ENCODE measurements at regions not wholly inside any gene's neighbourhood (a gene's known extent, or its start where the extent isn't known, plus 50 kb on each side); places are given as distances from the start of the nearest gene placed in this dataset.
"Not testable (repeated sequence)": the region's sequence is repeated elsewhere in the genome, so short reads cannot be mapped to it uniquely, and the experiment has no call there.

DNA sequence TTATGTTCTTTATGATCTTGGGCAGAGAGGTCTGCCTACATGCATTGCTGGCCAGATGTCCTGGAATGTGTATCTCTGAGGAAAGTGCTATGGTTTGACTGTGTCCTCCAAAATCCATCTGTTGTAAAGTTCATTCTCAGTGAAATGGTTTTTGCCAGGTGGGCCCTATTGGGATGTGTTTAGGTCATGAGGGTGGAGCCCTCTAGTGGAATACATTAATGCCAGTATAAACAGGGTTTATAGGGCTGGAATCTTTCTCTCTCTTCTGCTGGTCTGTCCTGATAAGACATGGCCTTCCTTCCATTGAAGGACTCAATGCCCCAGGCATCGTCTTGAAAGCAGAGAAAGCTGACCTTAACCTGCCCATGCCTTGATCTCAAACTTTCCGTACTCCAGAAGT is 258.5 kb downstream of the RPIA start:
- Histone ChIP-seq H3K9me3 (no peaks in the 10 kb centered on the region), H3K27me3 (no peaks in the 10 kb centered on the region), H3K4me3 (no peak overlapping the region), H3K36me3 (no peaks in the 10 kb centered on the region), H3K4me1 (no peaks in the 10 kb centered on the region), H3K27ac (no peak overlapping the region)
- DNase-seq (ENCODE audit: low spot score in 2 of 2), result no peak
- TF ChIP-seq, protein P1, sequence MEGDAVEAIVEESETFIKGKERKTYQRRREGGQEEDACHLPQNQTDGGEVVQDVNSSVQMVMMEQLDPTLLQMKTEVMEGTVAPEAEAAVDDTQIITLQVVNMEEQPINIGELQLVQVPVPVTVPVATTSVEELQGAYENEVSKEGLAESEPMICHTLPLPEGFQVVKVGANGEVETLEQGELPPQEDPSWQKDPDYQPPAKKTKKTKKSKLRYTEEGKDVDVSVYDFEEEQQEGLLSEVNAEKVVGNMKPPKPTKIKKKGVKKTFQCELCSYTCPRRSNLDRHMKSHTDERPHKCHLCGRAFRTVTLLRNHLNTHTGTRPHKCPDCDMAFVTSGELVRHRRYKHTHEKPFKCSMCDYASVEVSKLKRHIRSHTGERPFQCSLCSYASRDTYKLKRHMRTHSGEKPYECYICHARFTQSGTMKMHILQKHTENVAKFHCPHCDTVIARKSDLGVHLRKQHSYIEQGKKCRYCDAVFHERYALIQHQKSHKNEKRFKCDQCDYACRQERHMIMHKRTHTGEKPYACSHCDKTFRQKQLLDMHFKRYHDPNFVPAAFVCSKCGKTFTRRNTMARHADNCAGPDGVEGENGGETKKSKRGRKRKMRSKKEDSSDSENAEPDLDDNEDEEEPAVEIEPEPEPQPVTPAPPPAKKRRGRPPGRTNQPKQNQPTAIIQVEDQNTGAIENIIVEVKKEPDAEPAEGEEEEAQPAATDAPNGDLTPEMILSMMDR (IDR thresholded peaks at IDR 0.05), result no peak
- intact Hi-C loops (cut with DNase I), result no loop called here

DNA sequence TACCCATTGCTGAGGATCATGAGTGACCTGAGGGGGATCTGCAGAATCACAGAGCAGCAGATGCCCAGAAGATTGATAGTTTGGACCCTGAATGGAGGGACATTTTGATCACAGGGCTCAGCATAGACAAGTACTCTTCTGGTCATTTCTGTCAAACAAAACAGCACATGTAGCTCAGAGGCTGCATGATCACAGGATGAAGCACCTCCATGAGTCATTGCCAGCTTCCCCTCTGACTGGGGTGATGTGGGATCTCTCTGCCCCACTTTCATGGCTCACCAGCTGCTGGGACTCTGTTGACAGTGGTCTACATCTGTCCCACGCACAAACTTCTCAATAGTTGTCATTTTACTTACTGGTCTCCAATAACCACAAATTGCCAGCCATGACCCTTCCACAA is 264.1 kb downstream of the RPIA start:
- TF ChIP-seq, protein P1 (IDR thresholded peaks at IDR 0.05), result no peak
- H3K4me3 ChIP-seq, result no peak overlapping the region
- intact Hi-C loops (cut with DNase I), result no loop called here
- no peaks in the 10 kb centered on the region for H3K36me3 ChIP-seq
- H3K9me3 ChIP-seq, result no peaks in the 10 kb centered on the region
- no peaks in the 10 kb centered on the region for H3K4me1 ChIP-seq
- H3K27ac ChIP-seq, result no peak overlapping the region
- no peaks in the 10 kb centered on the region for H3K27me3 ChIP-seq
- DNase-seq (ENCODE audit: low spot score in 2 of 2), result no peak

DNA sequence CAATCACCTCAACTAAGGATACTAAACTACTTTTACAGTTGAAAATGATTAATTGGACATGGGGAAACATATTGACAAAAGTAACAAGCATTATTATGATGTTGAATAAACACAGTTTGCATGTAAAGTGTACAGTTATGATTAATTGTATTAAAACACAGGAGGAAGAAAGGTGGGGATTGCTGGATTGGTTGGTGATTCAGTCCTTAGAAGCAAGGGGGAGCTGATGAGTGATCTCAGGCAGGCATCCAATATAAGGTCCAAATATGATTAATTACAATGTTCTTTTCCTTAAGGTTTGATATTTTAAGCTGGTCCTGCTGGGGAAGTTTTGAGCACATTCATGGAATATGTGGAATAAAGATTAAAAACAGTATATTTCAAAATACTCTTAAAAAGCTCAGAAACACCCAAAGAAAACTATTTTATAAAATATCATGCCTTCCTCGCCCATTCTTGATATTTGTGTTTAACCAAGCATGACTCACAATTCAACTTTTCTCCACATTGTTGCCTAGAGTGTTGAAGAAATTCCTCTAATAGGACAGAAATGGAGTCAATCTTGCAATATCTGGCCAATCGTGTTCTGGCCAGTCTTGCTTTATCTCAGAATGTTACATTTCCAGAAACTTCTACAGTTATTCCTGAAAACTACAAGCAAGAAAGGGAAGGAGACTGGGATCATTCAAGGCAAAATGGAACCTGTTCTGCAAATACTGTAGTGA is 268.2 kb downstream of the RPIA start:
- Histone ChIP-seq H3K4me3 (no peak overlapping the region), H3K27ac (no peak overlapping the region), H3K27me3 (no peaks in the 10 kb centered on the region), H3K36me3 (no peaks in the 10 kb centered on the region), H3K4me1 (no peaks in the 10 kb centered on the region), H3K9me3 (no peaks in the 10 kb centered on the region)
- TF ChIP-seq, protein P1 (IDR thresholded peaks at IDR 0.05), result no peak
- no peak for DNase-seq (ENCODE audit: low spot score in 2 of 2)
- intact Hi-C loops (cut with DNase I), result no loop called here

DNA sequence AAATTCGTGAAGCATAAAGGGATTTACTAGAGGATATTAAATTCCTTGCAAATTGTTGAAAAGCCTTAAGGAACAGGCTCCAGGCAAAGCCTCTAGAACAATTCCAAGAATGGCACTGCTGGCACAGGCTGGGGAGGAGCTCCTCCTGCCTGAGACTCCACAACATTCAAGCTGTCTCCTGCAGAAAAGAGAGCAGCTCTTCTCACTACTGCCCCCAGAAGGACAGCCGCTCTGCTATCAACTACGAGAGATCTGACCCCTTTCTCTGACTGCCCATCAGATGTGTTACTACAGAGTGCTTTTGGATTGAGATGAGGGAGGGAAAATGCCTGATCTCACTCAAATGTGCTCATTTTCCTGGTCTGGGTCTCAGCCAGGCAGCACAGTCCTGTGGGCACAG is 269.9 kb downstream of the RPIA start:
- H3K4me3 ChIP-seq; intact Hi-C loops (cut with DNase I); H3K9me3 ChIP-seq; DNase-seq (ENCODE audit: low spot score in 2 of 2); H3K36me3 ChIP-seq; H3K27ac ChIP-seq; H3K4me1 ChIP-seq; H3K27me3 ChIP-seq: not testable (repeated sequence)

DNA sequence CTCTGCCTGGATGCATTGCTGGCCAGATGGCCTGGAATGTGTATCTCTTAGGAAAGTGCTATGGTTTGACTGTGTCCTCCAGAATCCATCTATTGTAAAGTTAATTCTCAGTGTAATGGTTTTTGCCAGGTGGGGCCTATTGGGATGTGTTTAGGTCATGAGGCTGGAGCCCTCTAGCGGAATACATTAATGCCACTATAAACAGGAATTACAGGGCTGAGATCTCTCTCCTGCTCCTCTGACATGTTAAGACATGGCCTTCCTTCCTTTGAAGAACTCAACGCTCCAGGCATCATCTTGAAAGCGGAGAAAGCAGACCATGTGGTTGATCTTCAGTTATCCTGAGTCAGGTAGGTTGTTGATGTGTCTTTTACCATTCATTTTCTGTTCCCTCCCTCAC is 276.4 kb downstream of the RPIA start:
- no peaks in the 10 kb centered on the region for H3K9me3 ChIP-seq
- H3K27me3 ChIP-seq, result no peaks in the 10 kb centered on the region
- no peaks in the 10 kb centered on the region for H3K4me1 ChIP-seq
- H3K36me3 ChIP-seq, result no peaks in the 10 kb centered on the region
- no peak for DNase-seq (ENCODE audit: low spot score in 2 of 2)
- intact Hi-C loops (cut with DNase I), result no loop called here
- TF ChIP-seq, protein P1 (IDR thresholded peaks at IDR 0.05), result no peak
- no peak overlapping the region for H3K4me3 ChIP-seq
- H3K27ac ChIP-seq, result no peak overlapping the region

DNA sequence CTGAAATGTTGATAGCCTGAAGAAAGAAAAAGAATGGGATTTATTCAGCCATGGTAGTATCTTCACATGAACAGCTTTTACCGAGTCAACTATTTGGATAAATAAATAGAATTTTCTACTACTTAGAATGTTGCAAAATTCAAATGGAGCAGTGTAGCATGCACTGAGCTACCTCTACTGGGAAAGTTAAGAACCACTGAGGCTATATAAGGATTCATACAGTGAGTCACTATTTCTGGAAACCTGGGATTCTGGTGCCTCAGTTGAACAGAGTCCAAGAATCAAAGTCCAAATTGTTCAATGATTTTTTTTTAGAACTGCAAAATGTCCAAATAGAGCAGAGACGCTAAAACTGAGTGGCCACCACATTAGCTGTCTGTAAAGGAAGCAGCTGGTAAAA is 286.5 kb downstream of the RPIA start:
- H3K4me1 ChIP-seq; H3K4me3 ChIP-seq; intact Hi-C loops (cut with DNase I); H3K36me3 ChIP-seq; H3K27me3 ChIP-seq; H3K9me3 ChIP-seq; H3K27ac ChIP-seq; DNase-seq (ENCODE audit: low spot score in 2 of 2): not testable (repeated sequence)

DNA sequence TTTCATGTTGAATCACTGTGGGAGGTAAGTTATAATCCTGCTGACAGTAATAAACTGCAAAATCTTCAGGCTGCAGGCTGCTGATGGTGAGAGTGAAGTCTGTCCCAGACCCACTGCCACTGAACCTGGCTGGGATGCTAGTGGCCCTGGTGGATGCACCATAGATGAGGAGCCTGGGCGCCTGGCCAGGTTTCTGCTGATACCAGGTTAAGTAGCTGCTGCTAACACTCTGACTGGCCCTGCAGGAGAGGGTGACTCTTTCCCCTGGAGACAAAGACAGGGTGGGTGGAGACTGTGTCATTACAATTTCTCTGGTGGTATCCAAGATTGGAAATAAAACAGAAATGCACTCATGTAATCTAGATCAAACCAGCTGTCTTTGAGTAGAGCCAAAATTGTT is 287.0 kb downstream of the RPIA start:
- H3K4me1 ChIP-seq; intact Hi-C loops (cut with DNase I); H3K9me3 ChIP-seq; H3K4me3 ChIP-seq; H3K36me3 ChIP-seq; DNase-seq (ENCODE audit: low spot score in 2 of 2); H3K27ac ChIP-seq; H3K27me3 ChIP-seq: not testable (repeated sequence)

DNA sequence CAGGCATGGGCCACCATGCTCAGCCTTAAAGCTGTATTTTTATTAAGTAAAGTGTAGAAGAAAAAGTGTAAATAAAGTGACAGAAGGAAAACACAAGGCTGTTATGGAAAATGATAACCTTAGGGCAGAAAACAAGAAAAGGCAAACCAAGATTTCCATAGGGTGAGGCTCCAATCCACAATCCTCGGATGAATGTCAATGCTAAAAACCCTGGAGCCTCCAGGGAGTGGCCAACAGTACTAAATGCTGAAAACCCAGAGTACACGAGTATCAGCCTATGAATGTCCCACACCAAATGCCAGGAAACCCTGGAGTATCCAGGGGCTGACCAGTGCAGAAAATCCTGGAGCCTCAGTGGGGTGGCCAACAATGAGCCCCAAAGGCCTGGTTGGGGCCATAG is 292.6 kb downstream of the RPIA start:
- DNase-seq (ENCODE audit: low spot score in 2 of 2); H3K9me3 ChIP-seq; intact Hi-C loops (cut with DNase I); H3K4me1 ChIP-seq; H3K27ac ChIP-seq; H3K4me3 ChIP-seq; H3K27me3 ChIP-seq; H3K36me3 ChIP-seq: not testable (repeated sequence)

DNA sequence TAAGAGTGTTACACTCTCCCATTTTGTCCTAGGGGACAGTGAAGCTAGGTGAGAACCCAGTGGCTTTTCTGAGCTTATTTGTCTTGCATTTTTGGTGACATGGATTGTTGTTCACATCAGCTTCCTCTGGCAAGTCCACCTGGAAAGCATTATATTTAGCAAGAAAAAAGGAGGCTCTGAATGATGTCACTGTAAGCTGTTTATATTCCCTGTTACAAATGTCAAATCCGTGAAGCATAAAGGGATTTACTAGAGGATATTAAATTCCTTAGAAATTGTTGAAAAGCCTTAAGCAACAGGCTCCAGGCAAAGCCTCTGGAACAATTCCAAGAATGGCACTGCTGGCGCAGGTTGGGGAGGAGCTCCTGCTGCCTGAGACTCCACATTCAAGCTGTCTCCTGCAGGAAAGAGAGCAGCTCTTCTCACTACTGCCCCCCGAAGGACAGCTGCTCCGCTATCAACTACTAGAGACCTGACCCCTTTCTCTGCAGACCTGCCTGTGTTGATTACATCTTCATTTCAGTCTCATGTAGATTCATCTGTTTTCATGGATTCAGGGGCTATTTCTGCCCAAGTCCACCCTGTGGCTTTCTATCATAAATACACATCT is 295.4 kb downstream of the RPIA start:
- H3K27me3 ChIP-seq; DNase-seq (ENCODE audit: low spot score in 2 of 2); H3K4me3 ChIP-seq; H3K4me1 ChIP-seq; H3K9me3 ChIP-seq; intact Hi-C loops (cut with DNase I); H3K27ac ChIP-seq; H3K36me3 ChIP-seq: not testable (repeated sequence)

DNA sequence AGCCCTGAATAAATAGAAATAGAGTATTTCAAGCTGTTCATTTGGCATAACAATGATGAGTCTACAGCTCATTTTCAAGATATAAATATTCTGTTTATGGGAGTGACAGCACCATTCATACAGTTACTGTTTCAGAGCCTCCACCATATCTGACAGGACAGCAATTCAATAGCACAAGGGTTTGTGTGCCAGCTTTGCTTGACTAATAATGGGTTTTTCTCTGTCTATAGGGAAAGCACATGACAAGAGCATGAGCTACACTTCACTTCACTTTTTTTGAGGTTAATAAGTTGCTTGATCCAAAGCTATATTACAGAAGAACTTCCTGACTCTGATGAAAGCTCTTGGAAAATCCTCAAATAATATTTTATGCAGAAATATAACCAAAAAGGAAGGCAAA is 297.1 kb downstream of the RPIA start:
- H3K4me3 ChIP-seq; H3K9me3 ChIP-seq; intact Hi-C loops (cut with DNase I); H3K4me1 ChIP-seq; H3K27me3 ChIP-seq; H3K36me3 ChIP-seq; DNase-seq (ENCODE audit: low spot score in 2 of 2); H3K27ac ChIP-seq: not testable (repeated sequence)

All from ascending aorta (tissue), 2 donors.